ENCODE measurements at regions not wholly inside any gene's neighbourhood (a gene's known extent, or its start where the extent isn't known, plus 50 kb on each side); places are given as distances from the start of the nearest gene placed in this dataset.
"Not testable (repeated sequence)": the region's sequence is repeated elsewhere in the genome, so short reads cannot be mapped to it uniquely, and the experiment has no call there.

DNA sequence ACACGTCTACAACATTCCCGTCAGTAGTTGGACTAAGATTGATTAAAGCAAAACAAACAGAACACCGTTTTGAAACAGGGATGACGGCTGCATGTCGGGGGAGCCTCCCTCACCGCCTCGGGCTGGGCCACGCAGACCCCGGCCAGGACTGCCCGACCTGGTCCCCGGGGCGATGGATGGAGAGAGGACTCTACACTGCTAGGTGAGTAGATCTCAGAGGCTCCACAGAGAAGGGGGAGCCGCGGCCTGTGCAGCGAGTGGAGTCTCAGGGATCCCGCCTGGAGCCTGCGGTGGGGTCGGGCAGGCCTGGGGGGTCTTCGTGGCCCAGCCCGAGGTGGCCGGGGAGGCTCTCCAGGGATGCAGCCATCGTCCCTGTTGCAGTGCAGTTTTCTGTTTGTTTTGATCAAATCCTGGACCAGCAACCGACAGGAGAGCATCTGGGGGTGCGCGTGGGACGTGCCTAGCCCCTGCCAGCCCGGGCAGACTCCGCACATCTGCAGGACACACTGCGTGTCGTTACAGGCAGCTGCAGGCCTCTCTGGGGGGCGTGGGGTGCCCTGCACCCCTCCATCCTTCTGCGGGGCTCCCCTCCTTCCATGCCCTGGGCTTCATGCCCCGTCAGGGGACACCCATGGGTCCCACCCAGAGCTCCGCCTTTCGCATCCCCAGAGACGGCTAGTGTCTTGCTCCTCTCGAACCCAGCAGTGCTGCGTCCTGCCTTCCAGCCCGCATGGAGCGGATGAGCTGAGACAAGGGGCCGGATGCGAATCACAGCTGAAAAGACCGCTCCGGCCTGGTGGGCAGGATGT is 143.6 kb downstream of the RTP5 start:
- Histone ChIP-seq H3K9ac (no peak overlapping the region), H3K79me2 (no peaks in the 10 kb centered on the region), H3K36me3 (ENCODE audit: control insufficient read depth, insufficient read depth, low read length) (no peaks in the 10 kb centered on the region), H2AFZ (no peak overlapping the region), H3K4me2 (ENCODE audit: low read length) (no peak overlapping the region), H3K9me3 (ENCODE audit: control insufficient read depth, low read length) (no peaks in the 10 kb centered on the region), H3K4me3 (ENCODE audit: low read depth, low read length) (no peak overlapping the region), H3K27me3 (ENCODE audit: control insufficient read depth, insufficient read depth, low read length) (no peaks in the 10 kb centered on the region), H3K27ac (no peak overlapping the region), H3K4me1 (no peaks in the 10 kb centered on the region)
- TF ChIP-seq, protein P1, sequence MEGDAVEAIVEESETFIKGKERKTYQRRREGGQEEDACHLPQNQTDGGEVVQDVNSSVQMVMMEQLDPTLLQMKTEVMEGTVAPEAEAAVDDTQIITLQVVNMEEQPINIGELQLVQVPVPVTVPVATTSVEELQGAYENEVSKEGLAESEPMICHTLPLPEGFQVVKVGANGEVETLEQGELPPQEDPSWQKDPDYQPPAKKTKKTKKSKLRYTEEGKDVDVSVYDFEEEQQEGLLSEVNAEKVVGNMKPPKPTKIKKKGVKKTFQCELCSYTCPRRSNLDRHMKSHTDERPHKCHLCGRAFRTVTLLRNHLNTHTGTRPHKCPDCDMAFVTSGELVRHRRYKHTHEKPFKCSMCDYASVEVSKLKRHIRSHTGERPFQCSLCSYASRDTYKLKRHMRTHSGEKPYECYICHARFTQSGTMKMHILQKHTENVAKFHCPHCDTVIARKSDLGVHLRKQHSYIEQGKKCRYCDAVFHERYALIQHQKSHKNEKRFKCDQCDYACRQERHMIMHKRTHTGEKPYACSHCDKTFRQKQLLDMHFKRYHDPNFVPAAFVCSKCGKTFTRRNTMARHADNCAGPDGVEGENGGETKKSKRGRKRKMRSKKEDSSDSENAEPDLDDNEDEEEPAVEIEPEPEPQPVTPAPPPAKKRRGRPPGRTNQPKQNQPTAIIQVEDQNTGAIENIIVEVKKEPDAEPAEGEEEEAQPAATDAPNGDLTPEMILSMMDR (IDR thresholded peaks at IDR 0.05), result no peak

DNA sequence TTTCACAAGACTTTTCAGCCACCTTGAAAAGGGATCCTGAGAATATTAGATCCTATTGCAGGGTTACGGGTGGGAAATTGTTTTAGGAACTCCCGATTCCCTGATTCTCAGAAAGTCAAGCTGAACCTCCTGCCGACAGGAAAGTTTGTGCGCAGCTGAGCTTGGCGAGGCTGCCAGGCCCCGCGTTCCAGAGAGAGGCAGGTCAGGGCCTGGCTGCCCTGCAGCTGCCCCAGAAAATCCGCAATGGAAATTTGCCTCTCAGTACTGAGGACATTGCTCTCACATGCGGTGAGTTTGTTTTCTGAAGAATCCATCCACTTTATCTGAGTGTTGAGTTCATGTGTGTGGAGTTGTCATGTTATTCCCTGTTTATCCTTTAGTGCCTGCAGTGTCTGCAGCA is 144.2 kb downstream of the RTP5 start:
- H3K4me1 ChIP-seq, result no peaks in the 10 kb centered on the region
- TF ChIP-seq, protein P1 (IDR thresholded peaks at IDR 0.05), result no peak

DNA sequence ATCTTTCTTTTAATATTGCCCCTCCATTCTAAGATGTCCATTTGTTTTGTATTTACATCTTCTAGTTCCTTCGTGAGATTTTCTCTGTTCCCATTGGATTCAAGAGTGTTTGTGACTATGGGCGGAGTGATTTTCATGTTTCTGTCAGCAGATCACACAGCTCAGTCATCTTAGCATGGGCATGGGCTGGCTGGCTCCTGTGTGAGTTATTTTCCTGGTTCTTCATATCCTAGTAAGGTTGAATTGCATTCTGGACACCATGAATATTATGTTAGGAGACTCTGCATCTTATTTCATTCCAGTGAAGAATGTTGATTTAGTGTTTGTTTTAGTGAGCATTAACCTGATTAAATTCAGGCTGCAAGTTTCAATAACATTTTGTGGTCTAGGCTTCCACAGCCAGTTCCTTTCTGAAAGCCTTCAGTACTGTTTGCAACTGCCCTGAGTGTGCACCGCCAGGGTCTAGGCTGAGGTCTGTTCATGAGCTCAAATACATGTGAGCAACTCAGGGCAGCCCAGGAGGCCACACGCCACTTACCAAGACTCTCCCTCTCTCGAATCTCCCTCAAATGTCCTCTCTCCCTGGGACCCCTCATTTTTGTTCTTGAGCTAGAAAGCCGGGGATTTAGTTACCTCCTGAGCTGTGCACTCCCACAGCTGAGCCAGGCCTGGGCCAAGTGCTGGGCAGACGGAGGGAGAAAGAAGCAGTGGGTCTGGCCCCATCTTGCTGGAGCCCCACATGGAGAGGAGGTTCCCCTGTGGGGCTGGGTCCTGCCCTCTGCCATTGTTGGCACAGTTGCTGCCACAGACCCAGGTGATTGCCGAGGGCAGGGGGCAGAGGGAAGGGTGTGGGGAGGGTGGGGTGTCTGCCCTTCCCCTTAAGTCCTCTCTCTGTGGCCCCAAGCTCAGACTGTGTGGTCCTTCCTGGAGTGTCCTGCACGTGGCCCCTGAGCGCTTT is 145.9 kb downstream of the RTP5 start:
- Histone ChIP-seq H3K79me2 (no peaks in the 10 kb centered on the region), H3K27me3 (ENCODE audit: control insufficient read depth, insufficient read depth, low read length) (no peaks in the 10 kb centered on the region), H3K9me3 (ENCODE audit: control insufficient read depth, low read length) (no peaks in the 10 kb centered on the region), H3K27ac (no peak overlapping the region), H3K36me3 (ENCODE audit: control insufficient read depth, insufficient read depth, low read length) (no peaks in the 10 kb centered on the region), H2AFZ (no peak overlapping the region), H3K4me2 (ENCODE audit: low read length) (no peak overlapping the region), H3K4me1 (no peaks in the 10 kb centered on the region), H3K9ac (no peak overlapping the region), H3K4me3 (ENCODE audit: low read depth, low read length) (no peak overlapping the region)
- TF ChIP-seq, protein P1 (IDR thresholded peaks at IDR 0.05), result no peak

More for the DNA sequence above, 144.2 kb downstream of the RTP5 start:
- Histone ChIP-seq H2AFZ (no peak overlapping the region), H3K36me3 (ENCODE audit: control insufficient read depth, insufficient read depth, low read length) (no peaks in the 10 kb centered on the region), H3K27ac (no peak overlapping the region), H3K79me2 (no peaks in the 10 kb centered on the region), H3K4me3 (ENCODE audit: low read depth, low read length) (no peak overlapping the region), H3K9ac (no peak overlapping the region), H3K4me2 (ENCODE audit: low read length) (no peak overlapping the region), H3K27me3 (ENCODE audit: control insufficient read depth, insufficient read depth, low read length) (no peaks in the 10 kb centered on the region), H3K9me3 (ENCODE audit: control insufficient read depth, low read length) (no peaks in the 10 kb centered on the region)

DNA sequence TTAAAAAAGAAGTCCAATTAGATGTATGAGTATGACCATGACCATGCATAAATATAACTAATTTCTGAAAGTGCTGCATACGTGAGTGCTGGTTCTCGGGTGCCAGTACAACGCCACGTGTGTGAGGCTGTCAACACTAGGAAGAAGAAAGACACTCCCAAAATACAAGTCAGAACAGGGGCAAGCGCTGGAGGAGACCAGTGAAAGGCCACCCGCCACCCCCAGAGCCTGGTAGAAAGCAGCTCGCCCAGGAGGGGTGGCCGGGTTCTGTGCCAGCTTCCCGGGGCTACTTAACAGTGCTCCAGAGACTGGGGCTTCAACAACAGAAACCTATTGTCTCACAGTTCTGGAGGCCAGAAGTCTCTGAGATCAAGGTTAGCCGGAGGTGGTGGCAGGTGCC is 147.6 kb downstream of the RTP5 start:
- no peak overlapping the region for H2AFZ ChIP-seq
- H3K4me2 ChIP-seq (ENCODE audit: low read length), result no peak overlapping the region
- H3K9me3 ChIP-seq (ENCODE audit: control insufficient read depth, low read length), result no peaks in the 10 kb centered on the region
- no peak overlapping the region for H3K4me3 ChIP-seq (ENCODE audit: low read depth, low read length)
- no peak overlapping the region for H3K9ac ChIP-seq
- no peaks in the 10 kb centered on the region for H3K79me2 ChIP-seq
- H3K27ac ChIP-seq, result no peak overlapping the region
- no peaks in the 10 kb centered on the region for H3K36me3 ChIP-seq (ENCODE audit: control insufficient read depth, insufficient read depth, low read length)
- no peaks in the 10 kb centered on the region for H3K4me1 ChIP-seq
- TF ChIP-seq, protein P1 (IDR thresholded peaks at IDR 0.05), result no peak
- no peaks in the 10 kb centered on the region for H3K27me3 ChIP-seq (ENCODE audit: control insufficient read depth, insufficient read depth, low read length)

DNA sequence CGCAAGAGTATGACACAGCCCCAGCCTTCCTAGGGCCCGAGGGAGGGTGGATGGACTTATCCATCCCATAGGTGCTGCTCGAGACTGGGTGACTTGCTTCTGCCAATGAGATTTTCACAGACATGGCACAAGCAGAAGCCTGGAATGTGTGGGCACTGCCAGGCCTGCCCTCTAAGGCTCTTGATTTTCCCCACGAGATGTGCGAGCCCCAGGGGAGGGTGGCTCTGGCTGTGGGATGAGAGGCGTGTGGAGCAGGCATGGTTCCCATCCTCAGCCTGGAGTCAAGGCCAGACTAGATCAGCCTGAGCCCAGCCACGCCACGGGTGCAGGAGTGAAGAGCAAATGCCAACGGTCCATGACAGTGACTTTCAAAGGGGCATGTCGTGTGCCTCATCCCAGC is 148.9 kb downstream of the RTP5 start:
- H3K4me3 ChIP-seq (ENCODE audit: low read depth, low read length); H3K9me3 ChIP-seq (ENCODE audit: control insufficient read depth, low read length); H3K36me3 ChIP-seq (ENCODE audit: control insufficient read depth, insufficient read depth, low read length); H3K27ac ChIP-seq; H3K9ac ChIP-seq; H2AFZ ChIP-seq; H3K79me2 ChIP-seq; H3K27me3 ChIP-seq (ENCODE audit: control insufficient read depth, insufficient read depth, low read length); H3K4me2 ChIP-seq (ENCODE audit: low read length); H3K4me1 ChIP-seq: not testable (repeated sequence)
